Heart left ventricle (tissue), 13 donors: ENCODE measurements at regions not wholly inside any gene's neighbourhood (a gene's known extent, or its start where the extent isn't known, plus 50 kb on each side); places are given as distances from the start of the nearest gene placed in this dataset.

Source experiments
- CTCF ChIP-seq, 12 donors: fragments of 200-600 bp; sonication (generic) in 4 of 12; IDR thresholded peaks; one replicate each; pipeline versions ENCODE4 v1.5.0 to v1.8.0; 2018 to 2022; ENCODE audit warnings: antibody characterized with exemption in 12 of 12, mild to moderate bottlenecking in 5 of 12
- POLR2A ChIP-seq, 2 donors: fragments of 450-650 bp; IDR thresholded peaks; one replicate each; pipeline ENCODE4 v1.6.1; 2017; ENCODE audit warnings: antibody characterized with exemption in 2 of 2, mild to moderate bottlenecking in 2 of 2, moderate library complexity in 2 of 2
- donor health status: ischemic (EF 13 %, LVEDD 7.1; RV severe dilation, severe dysfunction).
- donor health status: DM: no; HTN: yes; CAD: no.
- donor health status: DM: no; HTN: no; CAD: no.
- donor health status: ischemic (EF 25% LVEDD 6.9; RV normal size, moderate dysfunction).
- donor health status: ischemic (EF 25% LVEDD 5.7; RV mildly dilated, moderate dysfunction).
- donor health status: ischemic (EF 35%, LVEDD 5.7; RV mildly dilated, moderate dysfunction).
- donor health status: nonischemic (EF 11% LVEDD 7.7; RV severe dilation, severe dysfunction).
- donor health status: DM: yes; HTN: yes; CAD: no.
- donor health status: PGD.
- donor health status: ischemic (EF 29% LVEDD 5.4; RV normal size, mild dysfunction).
- donor health status: nonischemic (EF 23%, LVEDD 6.1; RV moderate dilation, normal function).

DNA sequence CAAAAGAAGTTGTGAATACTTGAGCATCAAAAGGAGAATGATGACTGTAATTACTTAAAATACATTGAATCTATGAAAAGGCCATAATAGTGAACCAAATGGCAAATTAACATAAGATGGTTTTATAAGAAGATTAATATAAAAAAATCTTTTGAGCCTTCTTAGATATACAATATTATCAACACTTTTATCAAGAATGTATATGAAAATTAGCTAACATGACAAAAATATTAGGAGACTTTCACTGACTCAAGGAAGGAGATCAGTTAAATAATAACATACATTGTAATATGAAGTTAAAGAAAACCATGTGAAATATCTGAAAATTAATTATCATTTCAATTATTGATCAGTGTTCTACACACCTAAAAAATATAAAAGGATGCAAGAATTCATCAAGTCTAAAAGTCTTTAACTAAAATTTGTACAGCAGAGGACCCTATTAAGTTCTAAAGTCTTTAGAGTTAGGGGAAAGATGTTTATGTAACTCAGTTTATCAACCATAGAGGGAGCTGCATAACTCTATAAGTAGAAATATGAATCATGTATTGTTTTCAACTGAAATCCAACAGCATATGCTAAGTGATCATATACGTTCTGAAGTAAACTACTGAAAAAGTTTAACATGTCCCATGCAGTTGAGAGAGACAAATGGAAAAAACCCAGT is 756.1 kb upstream of the MIR17HG start:
- TF ChIP-seq CTCF (IDR thresholded peaks at IDR 0.05) (no peak), POLR2A (IDR thresholded peaks at IDR 0.05) (no peak)
